ENCODE measurements at regions not wholly inside any gene's neighbourhood (a gene's known extent, or its start where the extent isn't known, plus 50 kb on each side); places are given as distances from the start of the nearest gene placed in this dataset.

GRCh38 chr1:29563571-29563970 is 327.2 kb downstream of the PTPRU start:
- TF ChIP-seq MYC (IDR thresholded peaks at IDR 0.05; ENCODE audit: low read depth, low read length) (no peak), CTCF (IDR thresholded peaks at IDR 0.05; ENCODE audit: low read depth, low read length) (no peak), POLR2A (IDR thresholded peaks at IDR 0.05; ENCODE audit: extremely low read depth, insufficient read length) (no peak), MAX (IDR thresholded peaks at IDR 0.05; ENCODE audit: low read depth, low read length) (no peak)
- DNase-seq (ENCODE audit: low read depth): peak; percentile 28
- H3K4me3 ChIP-seq (ENCODE audit: low read depth, low read length): no peak overlapping the region

DNA sequence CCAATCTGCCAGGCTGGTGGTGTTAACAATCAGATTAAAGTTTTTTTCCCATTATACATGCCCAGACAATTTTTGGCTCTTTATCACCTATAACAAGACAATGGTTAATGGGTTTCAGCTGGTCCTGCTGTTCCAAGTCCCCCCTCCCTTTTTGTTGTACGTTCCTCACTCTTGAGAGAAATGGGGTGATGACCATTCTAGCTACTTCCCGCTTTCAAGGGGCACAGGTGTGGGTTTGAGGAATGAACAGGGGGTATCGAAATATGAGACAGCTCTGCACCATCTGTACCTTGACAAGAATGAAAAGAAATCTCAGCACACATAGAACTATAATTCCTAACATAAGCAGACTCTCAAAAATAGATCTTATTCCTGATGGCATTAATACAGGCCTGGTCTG is 326.8 kb downstream of the PTPRU start:
- TF ChIP-seq POLR2A (IDR thresholded peaks at IDR 0.05; ENCODE audit: extremely low read depth, insufficient read length) (no peak), MAX (IDR thresholded peaks at IDR 0.05; ENCODE audit: low read depth, low read length) (no peak), CTCF (IDR thresholded peaks at IDR 0.05; ENCODE audit: low read depth, low read length) (no peak), MYC (IDR thresholded peaks at IDR 0.05; ENCODE audit: low read depth, low read length) (no peak)
- H3K4me3 ChIP-seq (ENCODE audit: low read depth, low read length): no peak overlapping the region
- no peak for DNase-seq (ENCODE audit: low read depth)

GRCh38 chr1:29559056-29559455 is 322.7 kb downstream of the PTPRU start:
- no peak overlapping the region for H3K4me3 ChIP-seq (ENCODE audit: low read depth, low read length)
- TF ChIP-seq CTCF (IDR thresholded peaks at IDR 0.05; ENCODE audit: low read depth, low read length) (no peak), POLR2A (IDR thresholded peaks at IDR 0.05; ENCODE audit: extremely low read depth, insufficient read length) (no peak), MYC (IDR thresholded peaks at IDR 0.05; ENCODE audit: low read depth, low read length) (no peak), MAX (IDR thresholded peaks at IDR 0.05; ENCODE audit: low read depth, low read length) (no peak)
- DNase-seq (ENCODE audit: low read depth): no peak

- no peak overlapping the region for H3K4me3 ChIP-seq (ENCODE audit: low read depth, low read length)
- no peak for DNase-seq (ENCODE audit: low read depth)
- no peak for TF ChIP-seq MAX (IDR thresholded peaks at IDR 0.05; ENCODE audit: low read depth, low read length)
- no peak for TF ChIP-seq MYC (IDR thresholded peaks at IDR 0.05; ENCODE audit: low read depth, low read length)
- no peak for TF ChIP-seq CTCF (IDR thresholded peaks at IDR 0.05; ENCODE audit: low read depth, low read length)
- no peak for TF ChIP-seq POLR2A (IDR thresholded peaks at IDR 0.05; ENCODE audit: extremely low read depth, insufficient read length)
Observed at GRCh38 chr1:29557701-29558600, 321.6 kb downstream of the PTPRU start.

- no peak overlapping the region for H3K4me3 ChIP-seq (ENCODE audit: low read depth, low read length)
- no peak for DNase-seq (ENCODE audit: low read depth)
- TF ChIP-seq MAX (IDR thresholded peaks at IDR 0.05; ENCODE audit: low read depth, low read length): no peak
Observed at GRCh38 chr1:29557066-29557465, 320.7 kb downstream of the PTPRU start.

- TF ChIP-seq MAX (IDR thresholded peaks at IDR 0.05; ENCODE audit: low read depth, low read length): no peak
- TF ChIP-seq POLR2A (IDR thresholded peaks at IDR 0.05; ENCODE audit: extremely low read depth, insufficient read length): no peak
- no peak for TF ChIP-seq CTCF (IDR thresholded peaks at IDR 0.05; ENCODE audit: low read depth, low read length)
- TF ChIP-seq MYC (IDR thresholded peaks at IDR 0.05; ENCODE audit: low read depth, low read length): no peak
Observed at GRCh38 chr1:29556657-29557056, 320.3 kb downstream of the PTPRU start.

More at GRCh38 chr1:29556657-29557056, 320.3 kb downstream of the PTPRU start:
- DNase-seq (ENCODE audit: low read depth): no peak
- H3K4me3 ChIP-seq (ENCODE audit: low read depth, low read length): no peak overlapping the region

Data from NB4 (cell line).